Astrocyte of the hippocampus (primary cell): ENCODE measurements at regions not wholly inside any gene's neighbourhood (a gene's known extent, or its start where the extent isn't known, plus 50 kb on each side); places are given as distances from the start of the nearest gene placed in this dataset.
"Not testable (repeated sequence)": the region's sequence is repeated elsewhere in the genome, so short reads cannot be mapped to it uniquely, and the experiment has no call there.

Experiments used
- DNase-seq: peaks from one replicate; pipeline ENCODE4 v3.0.0; 2011; ENCODE audit warnings: low read depth, low spot score

DNA sequence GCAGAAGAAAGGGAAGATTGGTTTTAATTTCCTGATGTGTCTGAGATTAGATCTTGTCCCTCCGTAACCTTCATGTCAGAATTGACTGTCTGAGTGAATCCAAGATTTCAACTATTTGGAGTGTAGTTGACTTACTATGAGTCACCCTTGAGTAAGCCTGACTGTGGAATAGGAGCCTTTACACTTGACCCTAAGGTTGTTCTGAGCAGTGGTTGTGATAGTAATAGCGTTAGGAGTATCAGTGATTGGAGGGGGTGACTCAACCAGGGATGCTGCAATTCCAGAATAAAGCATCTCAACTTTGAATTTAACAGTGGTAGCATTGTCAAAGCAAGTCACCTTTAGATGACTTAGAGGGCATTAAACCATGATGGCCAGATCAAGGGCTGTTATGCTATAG, 979.5 kb upstream of the FAM98A start:
- no peak for DNase-seq

- peak; percentile 53 for DNase-seq
These were observed 971.3 kb upstream of the FAM98A start for GRCh38 chr2:34570266-34570872.

GRCh38 chr2:34567128-34567527, 968.0 kb upstream of the FAM98A start:
- DNase-seq, result no peak

DNA sequence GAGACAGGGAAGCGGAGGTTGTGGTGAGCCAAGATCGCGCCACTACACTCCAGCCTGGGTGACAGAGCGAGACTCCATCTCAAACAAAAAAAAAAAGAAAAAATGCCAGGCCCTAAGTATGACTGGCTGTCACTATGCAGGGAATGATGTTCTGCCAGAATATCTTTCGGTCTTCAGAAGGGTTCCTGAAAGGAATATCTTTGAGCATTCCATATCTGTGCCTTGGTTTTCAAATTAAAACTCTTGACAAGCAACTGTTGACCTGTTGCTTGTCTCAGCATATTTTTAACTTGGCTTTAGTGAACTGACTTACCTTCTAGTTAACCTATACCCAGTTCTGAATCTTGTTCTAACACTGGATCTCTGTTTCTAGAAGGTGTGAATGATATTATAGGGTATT, 953.2 kb upstream of the FAM98A start:
- no peak for DNase-seq

GRCh38 chr2:34549710-34550345, 950.7 kb upstream of the FAM98A start:
- no peak for DNase-seq

- no peak for DNase-seq
These were observed 948.8 kb upstream of the FAM98A start for GRCh38 chr2:34547900-34548299.

- DNase-seq, result no peak
These were observed 948.2 kb upstream of the FAM98A start for GRCh38 chr2:34547340-34547739.

DNA sequence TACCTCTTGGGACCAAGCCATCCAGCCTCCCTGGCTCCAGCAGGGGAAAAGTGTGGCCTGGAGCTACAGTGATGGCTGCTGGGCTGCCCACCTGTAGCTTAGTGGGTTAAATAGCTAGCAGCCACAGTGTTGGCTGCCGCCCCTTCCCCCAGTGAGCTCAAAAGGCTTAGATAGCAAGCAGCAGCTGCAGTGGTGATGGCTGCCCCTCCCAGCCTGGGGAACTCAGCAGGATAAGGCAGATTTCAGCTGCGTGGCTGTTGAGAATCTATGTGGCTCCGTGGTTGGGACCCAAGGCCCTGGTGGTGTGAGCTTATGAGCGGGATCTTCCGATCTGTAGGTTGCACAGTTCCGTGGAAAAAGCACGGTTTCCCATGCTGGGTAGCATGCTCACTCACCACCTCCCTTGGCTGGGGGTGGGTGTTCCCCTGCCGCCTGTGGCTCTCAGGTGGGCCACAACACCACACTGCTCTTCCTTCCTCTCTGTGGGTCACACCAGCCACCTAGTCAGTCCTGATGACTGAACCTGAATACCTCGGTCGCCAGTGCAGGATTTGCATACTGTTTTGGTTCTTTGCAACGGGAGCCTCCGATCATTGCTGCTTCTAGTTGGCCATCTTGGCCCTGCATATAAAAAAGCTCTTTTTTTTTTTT, 946.5 kb upstream of the FAM98A start:
- no peak for DNase-seq

- no peak for DNase-seq
These were observed 935.7 kb upstream of the FAM98A start for GRCh38 chr2:34534761-34535160.

- DNase-seq, result no peak
These were observed 935.2 kb upstream of the FAM98A start for GRCh38 chr2:34534341-34534740.

DNA sequence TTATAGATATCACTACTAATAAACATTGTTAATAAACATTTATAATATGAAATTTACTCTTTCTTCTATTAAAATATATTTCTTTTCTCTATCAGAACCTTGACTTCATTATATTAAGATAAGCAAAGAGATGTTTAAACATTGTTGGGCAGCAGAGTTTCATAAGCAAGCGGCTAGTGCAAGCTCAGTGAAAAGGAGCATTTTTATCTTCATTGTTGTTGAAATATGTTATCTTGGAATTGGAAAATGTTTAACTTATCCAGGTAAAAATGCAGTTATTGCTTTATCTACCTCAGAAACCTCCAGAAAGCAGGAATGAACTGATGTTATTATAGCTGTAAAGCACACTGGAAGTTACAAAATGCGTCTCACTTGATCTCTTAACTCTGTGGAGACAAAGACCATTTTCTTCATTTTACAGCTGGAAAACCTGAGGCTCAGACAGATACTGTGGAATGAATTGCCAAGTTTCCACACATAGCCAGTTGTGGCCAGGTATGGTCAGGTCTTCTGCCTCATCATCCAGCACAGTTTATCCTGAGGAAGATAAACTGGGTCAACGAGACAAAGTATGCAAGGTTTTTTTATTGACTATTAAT, 934.6 kb upstream of the FAM98A start:
- DNase-seq, result no peak

GRCh38 chr2:34529965-34530364, 930.9 kb upstream of the FAM98A start:
- DNase-seq, result no peak

GRCh38 chr2:34523958-34524514, 924.9 kb upstream of the FAM98A start:
- DNase-seq, result no peak

GRCh38 chr2:34519659-34520058, 920.6 kb upstream of the FAM98A start:
- no peak for DNase-seq

- DNase-seq, result peak; percentile 5
These were observed 899.5 kb upstream of the FAM98A start for GRCh38 chr2:34498561-34498960.

GRCh38 chr2:34494192-34494591, 895.1 kb upstream of the FAM98A start:
- not testable (repeated sequence) for DNase-seq

- no peak for DNase-seq
These were observed 893.7 kb upstream of the FAM98A start for GRCh38 chr2:34492561-34493455.

- DNase-seq, result no peak
These were observed 887.9 kb upstream of the FAM98A start for GRCh38 chr2:34486965-34487364.

DNA sequence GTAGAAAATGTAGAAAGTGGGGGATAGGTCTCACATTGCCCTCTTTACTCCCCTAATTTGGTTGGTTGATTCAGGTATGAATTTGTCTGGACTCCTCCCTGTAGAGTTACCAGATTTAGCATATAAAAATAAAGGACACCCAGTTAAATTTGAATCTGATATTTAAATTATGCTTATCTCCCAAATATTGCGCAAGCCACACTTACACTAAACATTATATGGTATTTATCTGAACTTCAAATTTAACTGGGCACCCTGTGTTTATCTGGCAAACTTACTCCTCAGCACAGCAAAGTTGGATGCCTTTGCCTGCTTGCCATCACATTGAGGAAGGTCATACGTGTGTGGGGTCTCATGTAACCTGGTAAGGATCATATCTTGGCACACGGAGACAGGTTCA, 882.4 kb upstream of the FAM98A start:
- no peak for DNase-seq

- DNase-seq, result no peak
These were observed 881.3 kb upstream of the FAM98A start for GRCh38 chr2:34480366-34480765.

GRCh38 chr2:34475156-34475555, 876.1 kb upstream of the FAM98A start:
- no peak for DNase-seq
